Keratinocyte (primary cell): ENCODE measurements at regions not wholly inside any gene's neighbourhood (a gene's known extent, or its start where the extent isn't known, plus 50 kb on each side); places are given as distances from the start of the nearest gene placed in this dataset.

Experiments used
- DNase-seq: peaks from one replicate; pipeline ENCODE4 v3.0.0-alpha.2; 2011; ENCODE audit warnings: low read depth, missing footprints, low spot score
- FAIRE-seq: peaks from 2 replicates; lab custom pipeline; 2011; peaks lifted over from hg19 to GRCh38; lab: Jason Lieb, UNC
- H2AFZ ChIP-seq: 2 replicates; pipeline ENCODE4 v1.6.0; 2012; ENCODE audit warnings: low read length, control low read depth, inconsistent platforms; ENCODE audit not compliant: control insufficient read depth
- H3K27ac ChIP-seq: 2 replicates; pipeline ENCODE4 v1.5.1; 2011; ENCODE audit warnings: low read length; ENCODE audit not compliant: control insufficient read depth, insufficient read depth
- H3K27me3 ChIP-seq: 3 replicates; pipeline ENCODE4 v1.6.0; 2011; ENCODE audit warnings: low read length; ENCODE audit not compliant: control insufficient read depth, insufficient read depth; ENCODE audit errors: extremely low read depth
- H3K36me3 ChIP-seq, 2 experiments: 2 replicates in 1 of 2; 3 replicates in 1 of 2; pipeline ENCODE4 v1.5.1; 2011; ENCODE audit warnings: low read length in 2 of 2, mild to moderate bottlenecking in 1 of 2; ENCODE audit not compliant: control insufficient read depth in 2 of 2, insufficient read depth in 2 of 2; ENCODE audit errors: extremely low read depth in 1 of 2
- H3K4me1 ChIP-seq: 3 replicates; pipeline ENCODE4 v1.5.1; 2011; ENCODE audit warnings: low read length; ENCODE audit not compliant: control insufficient read depth, insufficient read depth; ENCODE audit errors: extremely low read depth
- H3K4me2 ChIP-seq: 3 replicates; pipeline ENCODE4 v1.6.0; 2011; ENCODE audit warnings: low read depth, low read length; ENCODE audit not compliant: control insufficient read depth, insufficient read depth; ENCODE audit errors: extremely low read depth
- H3K4me3 ChIP-seq, 3 experiments: fragments of 200-600 bp in 1 of 3; sonication (generic) in 1 of 3; 2 replicates in 2 of 3; 3 replicates in 1 of 3; pipeline ENCODE4 v1.5.1; 2011 to 2016; ENCODE audit warnings: low read length in 3 of 3, mild to moderate bottlenecking in 3 of 3, control low read depth in 2 of 3, inconsistent platforms in 1 of 3, low read depth in 1 of 3, mixed read lengths in 1 of 3, mixed run types in 1 of 3, moderate library complexity in 1 of 3; ENCODE audit not compliant: control insufficient read depth in 2 of 3, insufficient read depth in 2 of 3; ENCODE audit errors: extremely low read depth in 1 of 3
- H3K79me2 ChIP-seq: 2 replicates; pipeline ENCODE4 v1.6.0; 2012; ENCODE audit warnings: low read length; ENCODE audit not compliant: control insufficient read depth, insufficient read depth
- H3K9ac ChIP-seq: 3 replicates; pipeline ENCODE4 v1.6.0; 2011; ENCODE audit warnings: low read length; ENCODE audit not compliant: control insufficient read depth, insufficient read depth; ENCODE audit errors: extremely low read depth
- H3K9me1 ChIP-seq: 3 replicates; pipeline ENCODE4 v1.6.0; 2011; ENCODE audit warnings: low read length; ENCODE audit not compliant: control insufficient read depth, insufficient read depth; ENCODE audit errors: extremely low read depth
- H3K9me3 ChIP-seq: 2 replicates; pipeline ENCODE4 v1.5.1; 2012; ENCODE audit warnings: low read depth, low read length; ENCODE audit not compliant: control insufficient read depth
- H4K20me1 ChIP-seq: 3 replicates; pipeline ENCODE4 v1.6.0; 2011; ENCODE audit warnings: low read length; ENCODE audit not compliant: control insufficient read depth, insufficient read depth; ENCODE audit errors: extremely low read depth
- EZH2 ChIP-seq: IDR thresholded peaks from one replicate; pipeline ENCODE4 v1.6.1; 2012; ENCODE audit warnings: inconsistent platforms, mild to moderate bottlenecking, low read length, moderate library complexity
- dilution Hi-C: fragments of 300-500 bp; cut with MboI; formaldehyde crosslinking; loops from one replicate; pipeline ENCODE4 v1.7.0; 2020; ENCODE audit warnings: low sequenced_read_pairs; ENCODE audit not compliant: extremely low pct_ligation_motif_present
- TF ChIP-seq, protein P1 (sequence below), 3 experiments: IDR thresholded peaks in 1 of 3; conservative IDR thresholded peaks in 1 of 3; optimal IDR thresholded peaks in 1 of 3; 2 replicates in 2 of 3; 3 replicates in 1 of 3; pipeline versions ENCODE3 to v1.5.1; 2011; ENCODE audit warnings: low read length in 3 of 3, mild to moderate bottlenecking in 3 of 3, moderate library complexity in 2 of 3, control low read depth in 1 of 3, inconsistent platforms in 1 of 3; ENCODE audit not compliant: insufficient read depth in 2 of 3; ENCODE audit errors: extremely low read depth in 1 of 3

DNA sequence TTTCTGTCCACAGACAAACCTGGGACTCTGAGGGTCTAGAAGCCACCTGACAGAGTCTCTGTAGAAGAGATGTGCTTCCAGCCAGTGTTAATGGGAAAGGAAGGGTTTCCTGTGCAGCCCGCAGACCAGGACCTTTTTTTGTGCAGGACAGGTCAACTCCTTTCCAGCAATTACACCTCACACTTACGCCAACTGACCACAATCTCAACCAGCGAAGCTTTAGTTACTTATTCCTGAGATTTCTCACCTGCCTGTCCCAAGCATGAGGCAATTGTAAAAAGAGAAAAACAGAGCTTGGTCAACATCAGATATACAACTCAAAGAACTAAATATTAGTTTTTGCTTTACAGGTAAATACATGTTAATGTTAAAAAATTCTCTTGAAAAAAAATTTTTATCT is 393.8 kb upstream of the ID4 start:
- Histone ChIP-seq H4K20me1 (no peaks in the 10 kb centered on the region), H3K9me1 (no peaks in the 10 kb centered on the region), H3K27ac (no peak overlapping the region), H2AFZ (no peak overlapping the region), H3K27me3 (no peaks in the 10 kb centered on the region), H3K9me3 (no peaks in the 10 kb centered on the region), H3K4me3 (no peak overlapping the region), H3K4me2 (no peak overlapping the region), H3K9ac (no peak overlapping the region), H3K79me2 (no peaks in the 10 kb centered on the region), H3K4me1 (no peaks in the 10 kb centered on the region), H3K36me3 (no peaks in the 10 kb centered on the region)
- FAIRE-seq (no peak), DNase-seq (no peak)
- dilution Hi-C loops = no loop called here
- no peak for TF ChIP-seq EZH2
- TF ChIP-seq, protein P1, sequence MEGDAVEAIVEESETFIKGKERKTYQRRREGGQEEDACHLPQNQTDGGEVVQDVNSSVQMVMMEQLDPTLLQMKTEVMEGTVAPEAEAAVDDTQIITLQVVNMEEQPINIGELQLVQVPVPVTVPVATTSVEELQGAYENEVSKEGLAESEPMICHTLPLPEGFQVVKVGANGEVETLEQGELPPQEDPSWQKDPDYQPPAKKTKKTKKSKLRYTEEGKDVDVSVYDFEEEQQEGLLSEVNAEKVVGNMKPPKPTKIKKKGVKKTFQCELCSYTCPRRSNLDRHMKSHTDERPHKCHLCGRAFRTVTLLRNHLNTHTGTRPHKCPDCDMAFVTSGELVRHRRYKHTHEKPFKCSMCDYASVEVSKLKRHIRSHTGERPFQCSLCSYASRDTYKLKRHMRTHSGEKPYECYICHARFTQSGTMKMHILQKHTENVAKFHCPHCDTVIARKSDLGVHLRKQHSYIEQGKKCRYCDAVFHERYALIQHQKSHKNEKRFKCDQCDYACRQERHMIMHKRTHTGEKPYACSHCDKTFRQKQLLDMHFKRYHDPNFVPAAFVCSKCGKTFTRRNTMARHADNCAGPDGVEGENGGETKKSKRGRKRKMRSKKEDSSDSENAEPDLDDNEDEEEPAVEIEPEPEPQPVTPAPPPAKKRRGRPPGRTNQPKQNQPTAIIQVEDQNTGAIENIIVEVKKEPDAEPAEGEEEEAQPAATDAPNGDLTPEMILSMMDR (optimal IDR thresholded peaks at IDR 0.05 in 1 of 3, IDR thresholded peaks at IDR 0.05 in 1 of 3, conservative IDR thresholded peaks at IDR 0.05 in 1 of 3; ENCODE audit: extremely low read depth in 1 of 3, insufficient read depth in 2 of 3, low read length in 3 of 3) = no peak

DNA sequence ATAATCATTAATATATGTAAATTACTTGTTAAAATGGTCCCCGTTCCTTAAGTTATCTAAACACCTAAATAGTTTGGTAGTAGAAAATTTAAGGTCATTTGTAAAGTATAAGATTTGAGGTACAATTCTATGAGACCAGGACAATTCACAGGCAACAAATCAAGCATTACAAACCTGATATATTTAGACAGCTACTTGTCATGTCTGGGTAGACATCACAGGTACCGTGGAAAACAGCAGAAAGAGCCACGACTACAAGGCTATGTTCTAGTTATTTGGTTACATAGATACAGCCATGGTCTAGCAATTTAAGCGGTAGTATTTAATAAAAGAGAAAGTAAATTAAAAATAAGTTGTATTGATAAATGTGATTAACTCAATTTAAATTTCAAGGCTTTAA is 393.1 kb upstream of the ID4 start:
- FAIRE-seq = no peak
- no peaks in the 10 kb centered on the region for H3K36me3 ChIP-seq
- dilution Hi-C loops = no loop called here

More for the DNA sequence above, 393.1 kb upstream of the ID4 start:
- no peaks in the 10 kb centered on the region for H3K27me3 ChIP-seq
- DNase-seq = no peak
- H3K9ac ChIP-seq = no peak overlapping the region
- H3K4me2 ChIP-seq = no peak overlapping the region
- H3K27ac ChIP-seq = no peak overlapping the region
- no peaks in the 10 kb centered on the region for H3K9me1 ChIP-seq
- H3K79me2 ChIP-seq = no peaks in the 10 kb centered on the region
- no peak overlapping the region for H2AFZ ChIP-seq
- H3K4me3 ChIP-seq = no peak overlapping the region
- H3K4me1 ChIP-seq = no peaks in the 10 kb centered on the region
- H4K20me1 ChIP-seq = no peaks in the 10 kb centered on the region
- H3K9me3 ChIP-seq = no peaks in the 10 kb centered on the region
- TF ChIP-seq, protein P1 (optimal IDR thresholded peaks at IDR 0.05 in 1 of 3, IDR thresholded peaks at IDR 0.05 in 1 of 3, conservative IDR thresholded peaks at IDR 0.05 in 1 of 3; ENCODE audit: extremely low read depth in 1 of 3, insufficient read depth in 2 of 3, low read length in 3 of 3) = no peak
- no peak for TF ChIP-seq EZH2
